Kidney (tissue), 13 donors: ENCODE measurements at regions not wholly inside any gene's neighbourhood (a gene's known extent, or its start where the extent isn't known, plus 50 kb on each side); places are given as distances from the start of the nearest gene placed in this dataset.

Experiments used
- DNase-seq, 5 donors: peaks; one replicate each; pipeline ENCODE4 v3.0.0-alpha.2; 2013 to 2020
- FAIRE-seq: peaks from 2 replicates; lab custom pipeline; 2012; peaks lifted over from hg19 to GRCh38; lab: Jason Lieb, UNC
- H3K27ac ChIP-seq, 2 donors: one replicate each; pipeline ENCODE4 v1.7.0; 2013; ENCODE audit warnings: low read depth in 2 of 2, low read length in 2 of 2, inconsistent platforms in 1 of 2
- H3K27me3 ChIP-seq: one replicate; pipeline ENCODE4 v1.7.1; 2013; ENCODE audit warnings: low read length, inconsistent platforms; ENCODE audit not compliant: control insufficient read depth, insufficient read depth
- H3K36me3 ChIP-seq, 3 donors: one replicate each; pipeline versions ENCODE4 v1.7.0 to v1.7.1; 2013; ENCODE audit warnings: low read length in 3 of 3, control low read depth in 1 of 3, inconsistent platforms in 1 of 3; ENCODE audit not compliant: insufficient read depth in 3 of 3, control insufficient read depth in 2 of 3
- H3K4me1 ChIP-seq, 3 donors: one replicate each; pipeline versions ENCODE4 v1.7.0 to v1.7.1; 2013; ENCODE audit warnings: low read length in 3 of 3, inconsistent platforms in 1 of 3, low read depth in 1 of 3; ENCODE audit not compliant: control insufficient read depth in 2 of 3, insufficient read depth in 2 of 3
- H3K4me3 ChIP-seq, 3 donors: one replicate each; pipeline versions ENCODE4 v1.7.0 to v1.8.1; 2013; ENCODE audit warnings: low read length in 3 of 3, control low read depth in 1 of 3, inconsistent platforms in 1 of 3
- H3K9ac ChIP-seq, 3 donors: one replicate each; pipeline versions ENCODE4 v1.7.0 to v1.7.1; 2013; ENCODE audit warnings: low read length in 3 of 3, control low read depth in 1 of 3, inconsistent platforms in 1 of 3
- H3K9me3 ChIP-seq, 3 donors: one replicate each; pipeline versions ENCODE4 v1.7.0 to v1.7.1; 2013; ENCODE audit warnings: low read length in 3 of 3, control low read depth in 1 of 3, inconsistent platforms in 1 of 3; ENCODE audit not compliant: control insufficient read depth in 2 of 3, insufficient read depth in 1 of 3
- CTCF ChIP-seq: IDR thresholded peaks from 3 replicates; pipeline ENCODE4 v1.5.1; 2012; ENCODE audit warnings: mild to moderate bottlenecking, moderate library complexity, borderline replicate concordance; ENCODE audit not compliant: insufficient read depth; ENCODE audit errors: extremely low read depth
- intact Hi-C: fragments of 100-400 bp; cut with DNase I; formaldehyde crosslinking; loops from one replicate; pipeline ENCODE4 v1.11.1; 2022
- donor health status: control.
- donor health status: control.
- donor health status: control.
- donor health status: control.
- donor health status: control.
- donor health status: DM: yes; HTN: yes; CAD: no.
- donor health status: Normal renal cell carcinoma (clear cell type).

- TF ChIP-seq CTCF: no peak
- Histone ChIP-seq H3K9me3 (no peaks in the 10 kb centered on the region), H3K9ac (no peak overlapping the region), H3K27ac (no peak overlapping the region), H3K36me3 (no peaks in the 10 kb centered on the region), H3K4me1 (no peaks in the 10 kb centered on the region), H3K27me3 (no peaks in the 10 kb centered on the region), H3K4me3 (no peak overlapping the region)
- no peak for DNase-seq
- no peak for FAIRE-seq
- intact Hi-C loops: no loop called here
These were observed 2684.3 kb upstream of the PCDH20 start for GRCh38 chr13:64099994-64100393.

- no peaks in the 10 kb centered on the region for H3K4me1 ChIP-seq
- FAIRE-seq (no peak), DNase-seq (no peak)
- H3K27me3 ChIP-seq: no peaks in the 10 kb centered on the region
- no peak overlapping the region for H3K4me3 ChIP-seq
- no peak overlapping the region for H3K9ac ChIP-seq
- TF ChIP-seq CTCF: no peak
- H3K36me3 ChIP-seq: no peaks in the 10 kb centered on the region
- no peaks in the 10 kb centered on the region for H3K9me3 ChIP-seq
- intact Hi-C loops: no loop called here
- no peak overlapping the region for H3K27ac ChIP-seq
These were observed 2674.7 kb upstream of the PCDH20 start for GRCh38 chr13:64090311-64090710.

GRCh38 chr13:64088491-64088890 lies 2672.8 kb upstream of the PCDH20 start:
- DNase-seq (no peak), FAIRE-seq (no peak)
- no peak overlapping the region for H3K9ac ChIP-seq
- H3K4me1 ChIP-seq: no peaks in the 10 kb centered on the region
- no peaks in the 10 kb centered on the region for H3K36me3 ChIP-seq
- no peaks in the 10 kb centered on the region for H3K27me3 ChIP-seq
- intact Hi-C loops: no loop called here
- TF ChIP-seq CTCF: no peak
- no peak overlapping the region for H3K4me3 ChIP-seq
- no peak overlapping the region for H3K27ac ChIP-seq
- H3K9me3 ChIP-seq: no peaks in the 10 kb centered on the region

GRCh38 chr13:64087624-64088023 lies 2672.0 kb upstream of the PCDH20 start:
- no peak overlapping the region for H3K4me3 ChIP-seq
- DNase-seq: no peak
- no peak for FAIRE-seq
- intact Hi-C loops: no loop called here
- no peak overlapping the region for H3K9ac ChIP-seq
- no peaks in the 10 kb centered on the region for H3K36me3 ChIP-seq
- H3K9me3 ChIP-seq: no peaks in the 10 kb centered on the region
- TF ChIP-seq CTCF: no peak
- no peaks in the 10 kb centered on the region for H3K4me1 ChIP-seq
- H3K27ac ChIP-seq: no peak overlapping the region
- H3K27me3 ChIP-seq: no peaks in the 10 kb centered on the region
